Glomerular visceral epithelial cell (primary cell): ENCODE measurements at regions not wholly inside any gene's neighbourhood (a gene's known extent, or its start where the extent isn't known, plus 50 kb on each side); places are given as distances from the start of the nearest gene placed in this dataset.

ENCODE experiments used
- DNase-seq: peaks from one replicate; pipeline ENCODE4 v3.0.0-alpha.2; 2016; ENCODE audit errors: extremely low spot score

DNA sequence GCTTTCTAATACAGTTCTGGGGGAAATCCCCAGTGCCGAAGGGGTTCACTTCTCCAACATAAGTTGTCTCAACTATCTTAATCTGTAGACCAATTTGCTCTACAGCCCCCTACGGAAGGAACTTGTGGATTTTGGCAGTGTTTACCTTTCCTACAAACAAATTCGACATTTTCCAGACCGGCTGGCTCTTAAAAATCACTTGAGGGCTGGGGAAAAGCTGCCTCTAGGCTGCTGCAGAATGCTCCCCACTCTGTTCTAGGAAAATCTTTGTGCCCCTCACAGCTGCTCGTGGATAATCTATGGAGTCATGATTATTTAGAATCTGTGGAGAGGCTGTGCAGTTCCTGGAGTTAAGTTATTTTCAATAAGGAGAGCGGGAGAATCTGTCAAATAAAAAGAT is 474.6 kb upstream of the FZD8 start:
- no peak for DNase-seq

DNA sequence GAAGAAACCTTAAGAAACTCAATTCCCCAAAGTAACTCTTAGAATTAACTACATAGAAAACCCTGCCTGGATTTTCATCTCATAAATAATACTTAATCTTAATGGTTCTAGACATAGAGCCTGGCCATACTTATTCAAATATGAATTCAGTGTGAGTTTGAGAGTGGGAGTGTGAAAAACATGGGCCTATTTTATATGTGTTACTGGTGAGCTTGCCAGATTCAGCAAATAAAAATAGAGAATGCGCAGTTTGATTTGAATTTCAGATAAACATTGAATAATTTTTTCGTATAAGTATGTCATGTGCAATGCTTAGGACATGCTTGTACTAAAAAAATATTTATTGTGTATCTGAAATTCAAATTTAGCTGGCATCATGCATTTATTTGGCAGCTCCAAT is 473.9 kb upstream of the FZD8 start:
- no peak for DNase-seq

DNA sequence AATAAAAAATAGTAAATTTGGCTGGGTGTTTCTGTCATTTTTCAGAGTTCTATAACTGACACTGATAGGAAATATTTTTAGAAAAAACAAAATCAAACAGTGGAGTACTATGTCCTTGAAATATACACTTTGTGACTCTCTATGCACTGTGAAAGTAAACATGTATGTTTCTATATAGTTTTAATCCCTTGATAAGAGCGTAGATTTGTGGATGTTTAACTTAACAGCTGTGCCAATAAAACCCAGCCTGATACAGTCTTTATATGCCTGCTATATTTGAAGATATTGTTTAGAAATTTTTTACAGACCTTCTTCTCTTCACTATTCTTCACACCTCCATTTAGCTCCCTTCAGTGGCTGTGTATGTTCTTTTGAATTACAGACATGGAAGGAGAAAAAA is 473.3 kb upstream of the FZD8 start:
- no peak for DNase-seq

DNA sequence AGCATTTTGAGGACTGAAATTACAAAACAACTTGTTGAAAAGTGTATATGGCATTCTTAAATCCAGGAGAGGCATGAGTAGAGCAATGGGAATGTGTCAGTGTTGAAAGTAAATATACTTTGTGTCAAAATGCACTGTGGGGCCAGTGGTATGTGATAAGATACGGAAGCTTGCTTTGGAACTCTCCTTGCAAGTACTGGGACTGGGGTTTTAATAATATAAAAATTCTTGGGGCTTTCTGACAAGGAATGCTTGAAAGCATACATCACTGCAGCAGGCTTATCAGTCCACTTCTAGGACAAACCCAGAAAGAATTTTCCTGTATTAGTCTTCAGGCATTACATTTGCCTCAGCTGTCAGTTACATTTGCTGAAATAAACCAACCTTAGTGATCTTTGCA is 472.8 kb upstream of the FZD8 start:
- no peak for DNase-seq

DNA sequence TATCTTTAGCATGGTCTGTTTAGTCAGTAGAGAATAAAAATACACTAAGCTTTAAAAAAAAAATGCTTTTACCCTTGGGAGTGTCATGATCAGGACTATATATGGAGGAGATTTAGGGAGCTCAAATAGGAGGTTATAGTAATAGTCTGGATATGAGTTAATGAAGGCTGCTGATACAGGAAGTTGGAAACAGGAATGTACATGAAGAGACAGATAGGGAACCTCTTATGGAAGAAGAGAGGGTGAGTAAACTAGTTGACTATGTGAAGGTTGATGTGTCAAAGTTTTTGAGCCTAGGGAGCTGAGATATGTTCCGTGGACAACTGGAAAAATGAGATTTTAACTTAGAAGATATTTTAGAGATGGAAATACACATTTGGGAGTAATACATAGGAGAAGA is 472.0 kb upstream of the FZD8 start:
- DNase-seq: no peak

DNA sequence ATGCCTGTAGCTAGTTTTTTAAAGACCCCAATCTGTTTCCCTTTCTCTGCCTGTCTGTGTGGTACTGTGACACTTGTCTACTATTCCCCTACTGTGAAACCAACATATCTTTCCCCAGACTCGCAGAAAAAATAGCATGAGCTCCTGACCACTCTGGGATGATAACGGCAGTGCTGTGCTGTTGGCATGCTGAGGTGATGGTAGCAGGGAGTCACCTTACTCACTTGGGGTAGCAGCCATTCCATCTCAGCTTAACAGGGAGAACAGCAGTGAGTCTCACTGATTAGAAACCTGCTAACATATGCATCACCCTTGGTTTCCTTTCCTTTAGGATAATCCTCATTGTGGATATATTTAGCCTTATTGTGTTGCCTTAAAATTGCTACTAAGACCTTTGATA is 469.6 kb upstream of the FZD8 start:
- DNase-seq: no peak

DNA sequence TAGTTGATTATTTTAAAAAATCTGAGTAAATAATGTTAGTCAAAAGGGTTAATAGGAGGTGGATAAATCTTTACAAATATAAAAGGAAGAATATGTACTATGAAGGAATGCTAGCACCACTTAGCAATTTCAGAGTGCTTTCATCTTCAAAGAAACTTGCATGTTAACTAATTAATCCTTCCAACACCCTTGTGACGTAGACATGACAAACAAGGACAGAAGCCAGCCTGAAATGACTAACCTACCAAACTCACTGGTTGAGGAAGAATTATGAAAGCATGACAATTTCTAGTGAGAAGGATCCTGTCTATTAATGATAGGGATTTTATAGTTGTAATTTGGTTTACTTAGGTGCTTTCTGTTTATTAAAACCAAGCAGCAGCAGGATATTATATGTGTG is 468.0 kb upstream of the FZD8 start:
- DNase-seq: no peak

DNA sequence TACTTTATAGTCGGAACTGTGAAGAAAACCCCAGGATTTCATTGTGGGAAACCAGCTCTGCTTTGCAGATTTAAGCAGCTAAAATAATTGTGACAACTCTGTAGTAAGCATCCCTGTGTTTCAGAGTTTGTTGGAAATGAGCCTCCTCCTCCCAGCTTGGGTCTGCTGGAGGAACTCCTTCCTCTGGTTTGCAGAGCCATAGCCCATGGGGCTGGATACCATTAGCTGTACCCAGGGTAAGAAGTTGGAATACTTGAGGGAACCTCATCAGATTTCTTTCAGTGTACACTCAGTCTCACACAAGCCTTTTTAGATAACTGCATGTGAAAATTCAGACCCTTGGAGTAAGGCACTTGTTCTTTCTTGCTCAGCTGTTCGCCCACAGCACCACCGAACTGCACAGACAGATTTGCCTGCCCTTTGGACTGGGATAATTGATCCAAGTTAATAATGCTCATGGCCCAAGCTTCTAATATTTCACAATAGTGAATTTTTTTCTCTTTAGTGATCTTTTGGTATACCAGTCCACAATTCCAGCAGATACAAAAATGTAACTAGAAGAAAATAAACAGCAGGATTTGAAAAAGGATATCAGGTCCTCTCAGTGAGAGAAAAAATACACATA is 467.4 kb upstream of the FZD8 start:
- DNase-seq: no peak

DNA sequence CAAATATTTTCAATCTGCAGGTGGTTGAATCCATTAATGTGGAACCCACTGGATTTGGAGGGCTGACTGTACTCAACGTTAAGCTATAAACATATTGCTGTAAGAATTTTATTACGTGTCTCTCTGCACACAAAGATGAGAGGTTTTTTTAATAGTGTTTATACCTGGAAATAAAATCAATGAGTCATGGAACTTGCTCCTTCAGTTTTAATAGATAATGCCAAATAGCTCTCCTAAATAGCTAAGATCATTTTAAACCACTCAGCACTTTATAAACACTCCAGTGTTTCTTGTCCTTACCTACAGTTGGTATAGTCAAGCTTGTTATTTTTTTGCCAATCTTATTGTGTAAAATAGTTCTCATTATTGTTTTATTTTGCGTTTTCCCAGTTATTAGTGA is 455.6 kb upstream of the FZD8 start:
- no peak for DNase-seq

DNA sequence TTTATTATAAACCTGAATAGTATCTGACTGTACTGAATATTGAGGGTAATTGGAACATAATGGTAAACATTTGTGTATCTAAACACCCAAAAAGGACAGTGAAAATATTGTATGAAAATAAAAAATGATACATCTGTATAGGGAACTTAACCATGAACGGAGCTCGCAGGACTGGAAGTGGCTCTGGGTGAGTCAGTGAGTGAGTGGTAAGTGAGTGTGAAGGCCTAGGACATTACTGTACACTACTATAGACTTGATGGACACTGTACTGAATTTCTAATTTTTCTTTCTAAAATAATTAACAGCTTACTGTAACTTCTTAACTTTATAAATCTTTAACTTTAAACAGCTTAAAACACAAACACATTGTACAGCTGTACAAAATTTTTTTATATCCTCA is 454.5 kb upstream of the FZD8 start:
- DNase-seq: no peak

DNA sequence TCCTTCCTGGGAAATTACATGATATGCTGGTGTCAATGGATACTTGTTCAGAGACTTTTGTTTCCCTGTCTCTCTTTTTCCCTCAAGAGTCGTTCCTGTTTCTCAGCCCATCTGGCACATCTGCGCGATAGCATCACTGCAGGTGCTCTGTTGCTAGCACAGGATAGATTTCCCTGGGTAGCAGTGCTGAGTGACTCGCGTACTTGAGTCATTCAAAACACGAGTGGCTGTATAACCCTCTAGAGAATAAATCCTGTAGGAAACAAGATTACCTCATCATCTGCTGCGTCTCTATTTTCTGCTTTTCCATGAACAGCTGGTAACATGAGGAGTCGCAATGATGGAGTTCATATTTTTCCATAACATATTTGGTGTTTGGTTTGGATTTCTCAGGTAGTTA is 452.0 kb upstream of the FZD8 start:
- no peak for DNase-seq

DNA sequence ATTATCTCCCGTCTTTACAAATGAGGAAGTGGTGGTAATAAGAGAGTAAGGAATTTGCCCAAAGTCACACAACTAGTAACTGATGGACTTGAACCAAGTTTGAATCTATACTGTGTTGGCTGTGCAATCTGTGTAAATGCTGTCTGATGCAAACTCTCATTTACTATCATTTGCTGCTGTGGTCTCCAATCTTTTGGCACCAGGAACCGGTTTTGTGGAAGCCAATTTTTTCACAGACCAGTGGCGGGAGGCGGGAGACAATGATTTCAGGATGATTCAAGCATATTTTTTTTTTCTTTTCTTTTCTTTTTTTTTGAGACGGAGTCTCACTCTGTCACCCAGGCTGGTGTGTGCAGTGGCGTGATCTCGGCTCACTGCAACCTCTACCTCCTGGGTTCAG is 450.0 kb upstream of the FZD8 start:
- no peak for DNase-seq

DNA sequence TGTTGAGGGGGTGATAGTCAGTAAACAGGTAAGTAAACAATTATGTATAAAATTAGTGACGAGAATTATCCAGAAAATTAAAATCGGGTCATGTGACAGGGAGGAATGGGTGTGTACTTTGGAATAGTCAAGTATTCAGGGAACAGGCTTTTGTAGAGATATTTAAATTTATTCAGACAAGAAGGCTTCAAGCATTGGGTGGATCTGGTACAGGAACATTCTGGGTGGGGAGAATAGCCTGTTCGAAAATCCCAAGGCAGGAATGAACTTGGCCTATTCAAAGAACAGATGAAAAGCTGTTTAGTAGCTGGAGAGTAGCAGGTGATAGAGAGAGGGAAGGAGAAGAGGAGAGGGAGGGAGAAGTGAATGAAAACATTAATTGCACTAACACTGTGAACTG is 448.9 kb upstream of the FZD8 start:
- DNase-seq: no peak

DNA sequence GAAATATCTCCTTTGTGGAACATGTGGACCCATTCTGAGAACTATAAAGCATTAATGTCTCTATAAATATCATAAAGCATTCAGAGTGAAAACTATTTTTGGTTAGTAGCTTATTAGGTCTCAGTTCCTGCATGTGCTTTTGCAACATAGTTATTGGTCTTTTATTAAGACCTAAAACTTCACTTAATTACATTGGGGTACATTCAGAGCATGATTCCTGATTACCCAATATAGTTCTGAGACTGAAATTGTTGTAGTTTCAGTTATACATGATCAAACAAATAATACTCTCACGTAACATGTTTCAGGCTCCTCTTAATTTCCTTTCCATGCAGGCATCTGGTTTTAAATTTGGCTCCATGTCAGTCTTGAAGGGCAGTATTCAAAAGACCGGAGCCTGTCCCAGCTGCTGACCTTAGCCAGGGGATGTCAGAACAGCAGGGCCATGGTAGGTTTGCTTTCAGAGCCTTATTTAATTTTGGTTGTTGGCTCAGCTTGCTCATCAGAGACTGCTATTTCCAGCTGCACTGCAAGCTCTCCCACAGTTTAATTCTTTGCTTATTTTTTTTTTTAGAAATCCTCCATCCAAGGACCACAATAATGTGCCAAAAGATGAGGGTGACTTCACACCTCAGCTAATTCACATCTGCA is 447.8 kb upstream of the FZD8 start:
- no peak for DNase-seq

DNA sequence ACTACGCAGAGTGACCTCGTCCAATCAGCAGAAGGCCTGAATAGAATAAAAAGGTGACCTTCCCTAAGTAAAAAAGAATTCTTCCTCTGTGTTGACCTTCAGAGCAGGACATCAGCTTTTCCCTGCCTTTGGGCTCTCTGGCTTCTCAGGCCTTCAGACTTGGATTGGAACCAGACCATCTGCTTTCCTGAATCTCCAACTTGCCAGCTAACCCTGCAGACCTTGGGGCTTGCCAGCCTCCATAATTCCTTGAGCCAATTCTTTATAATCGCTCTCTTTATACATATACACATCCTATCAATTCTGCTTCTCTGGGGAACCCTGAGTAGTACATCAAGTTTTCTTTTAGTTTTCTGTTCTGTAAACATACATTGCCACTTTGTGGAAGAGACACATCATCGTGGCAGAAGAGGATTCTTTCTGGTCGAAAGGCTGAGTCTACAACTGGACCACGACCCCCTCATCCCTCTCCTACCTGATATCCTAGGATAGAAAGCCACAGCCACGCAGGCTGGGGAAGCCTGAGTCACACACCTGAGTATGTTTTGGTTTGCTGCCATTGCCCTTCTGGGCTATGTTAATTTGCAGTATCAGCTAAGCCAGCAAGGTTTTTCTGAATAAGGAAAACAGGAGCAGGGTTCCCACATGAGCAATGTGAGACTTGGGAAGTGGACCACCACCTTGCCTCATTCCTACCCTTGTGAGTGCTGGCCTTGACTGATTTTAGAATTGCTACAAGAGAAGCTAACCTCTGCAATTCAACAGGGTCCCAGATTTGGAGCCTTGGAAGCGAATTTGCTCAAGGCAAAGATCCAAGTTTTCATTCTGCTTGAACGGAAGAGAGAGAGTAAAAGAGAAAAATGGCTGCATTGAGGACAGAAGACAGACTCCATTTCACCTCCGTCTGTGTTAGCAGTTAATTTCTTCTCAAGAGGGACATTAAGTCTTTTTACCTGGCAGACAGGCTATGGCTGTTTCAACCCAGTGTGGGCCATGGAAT is 445.2 kb upstream of the FZD8 start:
- DNase-seq: no peak

DNA sequence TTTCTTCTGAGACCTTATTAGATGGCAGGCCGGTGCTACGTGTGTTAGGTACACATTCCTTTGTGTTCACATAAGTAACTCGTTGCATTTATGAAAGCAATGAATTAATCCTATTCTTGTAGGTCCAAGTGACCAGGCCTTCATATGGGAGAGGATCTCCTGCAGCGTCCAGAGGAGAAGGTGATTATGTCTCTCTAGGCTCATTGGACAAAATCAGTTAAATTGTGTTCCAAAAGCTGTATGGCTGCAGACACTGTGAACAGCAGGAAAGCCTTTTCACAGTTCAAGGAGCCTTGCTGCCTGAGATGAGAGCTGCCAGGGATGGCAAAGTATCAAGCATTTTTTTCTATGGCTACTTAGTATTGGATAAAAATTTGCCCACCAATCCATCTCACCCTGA is 433.1 kb upstream of the FZD8 start:
- no peak for DNase-seq

DNA sequence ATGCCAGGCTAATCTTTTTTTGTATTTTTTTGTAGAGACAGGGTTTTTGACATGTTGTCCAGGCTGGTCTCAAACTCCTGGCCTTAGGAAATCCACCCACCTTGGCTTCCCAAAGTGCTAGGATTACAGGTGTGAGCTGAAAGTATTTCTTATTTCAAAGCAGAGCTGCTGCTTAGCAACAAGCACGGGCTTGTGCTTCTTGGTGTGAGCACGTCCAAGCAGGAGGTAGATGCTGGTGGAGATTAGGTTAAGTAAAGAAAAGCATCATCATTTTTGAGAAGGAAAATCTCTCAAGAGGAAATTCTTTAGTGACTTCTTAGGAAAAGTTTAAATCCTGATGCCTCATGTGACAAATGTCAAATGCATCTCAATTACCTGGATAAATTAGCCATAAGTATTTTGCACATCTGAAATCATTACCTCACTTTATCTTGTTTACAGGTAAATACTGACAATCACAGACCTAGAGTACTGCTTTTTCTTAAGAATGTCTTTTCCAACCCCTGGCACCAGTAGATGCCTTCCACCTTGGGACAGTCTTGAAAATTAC is 431.8 kb upstream of the FZD8 start:
- DNase-seq: no peak

DNA sequence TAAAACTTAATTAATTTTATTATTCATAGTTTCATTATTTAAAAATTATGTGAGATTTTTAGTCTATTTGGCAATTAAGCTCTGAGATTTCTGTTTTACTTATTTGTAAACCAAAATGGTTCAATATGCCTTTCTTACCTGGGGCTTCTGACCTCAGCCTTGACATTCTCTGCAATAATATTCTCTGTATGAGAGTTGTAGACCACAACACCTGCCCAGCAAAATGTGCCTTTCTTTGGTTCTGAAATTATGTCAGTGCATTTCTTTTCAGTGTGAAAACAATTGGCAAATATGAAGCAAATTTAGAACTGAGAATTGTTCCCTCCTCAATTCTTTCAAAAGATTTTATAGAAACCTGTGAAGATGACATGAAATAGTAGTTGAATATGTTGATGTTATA is 426.4 kb upstream of the FZD8 start:
- no peak for DNase-seq

DNA sequence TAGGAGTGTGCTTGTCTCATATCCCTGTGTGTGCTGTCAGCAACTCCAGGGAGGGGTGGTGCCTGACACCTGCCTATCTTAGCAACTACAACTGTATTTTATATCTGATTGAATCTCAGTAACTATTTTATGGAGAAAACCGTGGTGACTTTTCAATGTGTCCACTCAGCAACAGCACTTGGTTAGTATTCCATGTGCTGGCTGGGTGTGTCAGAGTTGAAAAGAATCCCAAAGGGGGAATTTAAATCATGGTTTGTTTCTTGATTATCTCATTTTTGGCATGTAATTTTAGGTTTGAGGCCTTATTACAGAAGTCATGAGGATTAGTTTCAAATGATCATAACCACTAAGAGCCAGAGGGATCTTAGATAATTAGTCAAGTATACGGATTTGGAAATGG is 425.7 kb upstream of the FZD8 start:
- no peak for DNase-seq

DNA sequence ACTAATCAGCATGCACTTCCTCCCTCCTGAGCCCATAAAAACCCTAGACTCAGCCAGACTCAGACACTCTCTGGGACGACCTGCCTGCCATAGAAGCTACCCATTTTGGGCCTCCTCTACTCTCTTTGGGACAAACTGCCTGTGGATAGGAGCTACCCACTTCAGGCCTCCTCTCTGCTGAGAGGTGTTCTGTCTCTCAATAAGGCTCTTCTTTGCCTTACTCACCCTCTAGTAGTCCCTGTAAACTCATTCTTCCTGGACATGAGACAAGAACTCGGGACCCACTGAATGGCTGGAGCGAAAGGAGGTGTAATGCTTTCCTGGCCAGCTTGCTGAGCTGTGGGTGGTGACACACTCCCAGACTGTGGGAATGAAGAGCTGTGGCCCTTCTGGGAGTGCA is 424.8 kb upstream of the FZD8 start:
- no peak for DNase-seq

DNA sequence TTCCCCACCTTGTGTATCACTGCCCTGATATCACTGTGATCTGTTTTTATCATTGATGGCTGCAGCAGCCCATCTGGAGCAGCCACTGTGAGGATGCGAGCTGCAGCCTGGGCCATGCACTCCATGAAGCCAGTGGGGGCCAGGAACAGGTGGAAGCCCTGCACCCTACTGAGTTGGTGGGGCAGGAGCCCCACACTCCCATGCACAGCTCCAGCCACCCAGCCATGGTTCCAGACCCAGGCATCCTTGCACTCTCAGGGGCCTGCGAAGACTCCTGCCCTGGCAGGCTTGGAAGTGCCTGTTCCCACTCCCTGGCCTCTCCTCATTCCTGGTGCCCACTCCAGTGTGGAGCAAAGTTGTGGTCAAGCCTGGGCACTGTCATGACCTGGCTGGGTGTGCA is 424.0 kb upstream of the FZD8 start:
- DNase-seq: no peak

DNA sequence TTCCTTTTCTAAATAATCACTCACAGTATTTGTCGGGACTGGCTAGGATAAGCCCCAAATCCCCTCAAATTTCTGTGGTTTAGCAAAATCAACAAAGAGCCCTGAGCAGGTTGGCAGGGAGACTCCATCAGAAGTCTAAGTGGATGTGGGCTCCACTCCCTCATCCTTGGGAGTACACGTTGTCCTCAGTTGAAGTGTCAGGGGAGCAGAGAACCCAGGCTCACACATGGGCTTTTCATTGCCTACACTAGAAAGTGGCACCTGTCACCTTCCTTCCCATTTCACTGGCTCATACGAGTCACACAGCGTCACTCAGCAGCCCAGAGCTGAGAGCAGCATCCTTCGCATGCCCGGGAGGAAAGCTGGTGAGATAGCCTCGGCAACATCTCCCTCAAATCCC is 421.3 kb upstream of the FZD8 start:
- DNase-seq: no peak

DNA sequence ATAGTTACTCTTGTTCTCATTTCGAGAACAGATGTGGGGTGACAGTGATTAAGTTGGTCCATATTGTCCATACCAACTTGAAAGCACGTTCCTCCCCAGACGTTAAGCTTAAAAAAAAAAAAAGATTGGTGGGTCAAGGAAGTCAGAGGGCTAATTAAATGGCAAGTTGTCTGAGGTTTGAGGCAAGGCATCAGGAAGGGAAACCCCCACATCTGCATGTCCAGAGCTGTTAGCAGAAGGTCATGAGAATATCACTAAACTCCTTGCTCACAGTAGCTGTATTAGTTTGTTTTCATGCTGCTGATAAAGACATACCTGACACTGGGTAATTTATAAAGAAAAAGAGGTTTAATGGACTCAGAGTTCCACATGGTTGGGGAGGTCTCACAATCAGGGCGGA is 415.6 kb upstream of the FZD8 start:
- DNase-seq: no peak
